GM20000 (cell line): ENCODE measurements at regions not wholly inside any gene's neighbourhood (a gene's known extent, or its start where the extent isn't known, plus 50 kb on each side); places are given as distances from the start of the nearest gene placed in this dataset.

Source experiments
- DNase-seq: peaks from one replicate; pipeline ENCODE4 v3.0.0; 2012; ENCODE audit warnings: low spot score
- CTCF ChIP-seq: IDR thresholded peaks from 2 replicates; pipeline ENCODE4 v1.5.1; 2012; ENCODE audit warnings: mild to moderate bottlenecking, control low read depth; ENCODE audit errors: extremely low read depth, missing control alignments

- DNase-seq: no peak
- TF ChIP-seq CTCF: no peak
These were observed 582.2 kb downstream of the FGF9 start for GRCh38 chr13:22253107-22253506.

GRCh38 chr13:22256111-22256639 lies 585.3 kb downstream of the FGF9 start:
- TF ChIP-seq CTCF: no peak
- DNase-seq: no peak

- DNase-seq: no peak
- TF ChIP-seq CTCF: no peak
These were observed 591.4 kb downstream of the FGF9 start for GRCh38 chr13:22262001-22262885.

GRCh38 chr13:22263185-22263584 lies 592.3 kb downstream of the FGF9 start:
- no peak for TF ChIP-seq CTCF
- DNase-seq: no peak

GRCh38 chr13:22265563-22265962 lies 594.7 kb downstream of the FGF9 start:
- no peak for DNase-seq
- no peak for TF ChIP-seq CTCF

- no peak for TF ChIP-seq CTCF
- no peak for DNase-seq
These were observed 600.0 kb downstream of the FGF9 start for GRCh38 chr13:22270881-22271280.

- no peak for DNase-seq
- TF ChIP-seq CTCF: no peak
These were observed 601.0 kb downstream of the FGF9 start for GRCh38 chr13:22271903-22272302.
